Tibial nerve (tissue), 4 donors: ENCODE measurements at regions not wholly inside any gene's neighbourhood (a gene's known extent, or its start where the extent isn't known, plus 50 kb on each side); places are given as distances from the start of the nearest gene placed in this dataset.
A peak's percentile ranks its signal among the peaks of the same experiment; 100 is the strongest.

ENCODE experiments used
- DNase-seq, 2 donors: peaks; one replicate each; pipeline ENCODE4 v3.0.0-alpha.2; 2019; ENCODE audit warnings: low spot score in 2 of 2
- H3K27ac ChIP-seq, 4 donors: fragments of 200-600 bp; sonication (generic) in 3 of 4; one replicate each; pipeline ENCODE4 v1.5.1; 2017 to 2019; ENCODE audit warnings: mild to moderate bottlenecking in 1 of 4
- H3K27me3 ChIP-seq, 2 donors: fragments of 200-600 bp; sonication (generic) in 1 of 2; one replicate each; pipeline versions ENCODE4 v1.5.1 to v1.6.0; 2017 to 2019
- H3K36me3 ChIP-seq, 3 donors: fragments of 200-600 bp; sonication (generic); one replicate each; pipeline ENCODE4 v1.5.1; 2018 to 2019
- H3K4me1 ChIP-seq, 4 donors: fragments of 200-600 bp; sonication (generic) in 3 of 4; one replicate each; pipeline ENCODE4 v1.5.1; 2017 to 2019
- H3K4me3 ChIP-seq, 4 donors: fragments of 200-600 bp; sonication (generic) in 3 of 4; one replicate each; pipeline ENCODE4 v1.5.1; 2017 to 2019; ENCODE audit warnings: mild to moderate bottlenecking in 1 of 4, moderate library complexity in 1 of 4
- H3K9me3 ChIP-seq, 4 donors: fragments of 200-600 bp; sonication (generic) in 3 of 4; one replicate each; pipeline ENCODE4 v1.5.1; 2017 to 2019
- CTCF ChIP-seq, 5 experiments: fragments of 200-600 bp in 3 of 5; fragments of 450-650 bp in 2 of 5; sonication (generic) in 3 of 5; IDR thresholded peaks; one replicate each; pipeline ENCODE4 v1.5.1; 2016 to 2019; ENCODE audit warnings: antibody characterized with exemption in 5 of 5, mild to moderate bottlenecking in 3 of 5, moderate library complexity in 2 of 5
- EP300 ChIP-seq, 2 donors: sonication (generic); formaldehyde crosslinking; IDR thresholded peaks; one replicate each; pipeline ENCODE4 v1.6.1; 2017; ENCODE audit warnings: antibody characterized with exemption in 2 of 2, mild to moderate bottlenecking in 1 of 2
- POLR2A ChIP-seq, 2 donors: fragments of 450-650 bp; IDR thresholded peaks; one replicate each; pipeline ENCODE4 v1.6.1; 2017; ENCODE audit warnings: antibody characterized with exemption in 2 of 2, mild to moderate bottlenecking in 2 of 2, moderate library complexity in 2 of 2
- whole genome bisulfite sequencing, 2 donors: methylation state at CpG; one replicate each; pipeline ENCODE4 v1.1.5; 2018; 5-methylcytosine and 5-hydroxymethylcytosine counted together

- TF ChIP-seq CTCF (IDR thresholded peaks at IDR 0.05) (no peak), EP300 (IDR thresholded peaks at IDR 0.05) (no peak), POLR2A (IDR thresholded peaks at IDR 0.05) (no peak)
- Histone ChIP-seq H3K4me1 (peaks cover 0 to 16% (median 4%) of the 10 kb centered on the region in 4 donors), H3K9me3 (no peaks in the 10 kb centered on the region), H3K4me3 (no peak overlapping the region), H3K27ac (peak overlapping the region in 1 of 4 donors; percentile 19), H3K36me3 (no peaks in the 10 kb centered on the region), H3K27me3 (no peaks in the 10 kb centered on the region)
- DNase-seq = no peak
These were observed 209.6 kb upstream of the TLL1 start for GRCh38 chr4:165663411-165663810.

- no peaks in the 10 kb centered on the region for H3K27me3 ChIP-seq
- no peak for DNase-seq
- 89 to 96% methylated on average over 5 of the region's 5 CpGs for WGBS, 2 donors
- TF ChIP-seq EP300 (IDR thresholded peaks at IDR 0.05) = no peak
- no peak for TF ChIP-seq CTCF (IDR thresholded peaks at IDR 0.05)
- no peak for TF ChIP-seq POLR2A (IDR thresholded peaks at IDR 0.05)
- no peak overlapping the region for H3K27ac ChIP-seq
- H3K9me3 ChIP-seq = no peaks in the 10 kb centered on the region
- H3K4me1 ChIP-seq = peaks cover 0 to 16% (median 4%) of the 10 kb centered on the region in 4 donors
- H3K4me3 ChIP-seq = no peak overlapping the region
- H3K36me3 ChIP-seq = no peaks in the 10 kb centered on the region
These were observed 206.2 kb upstream of the TLL1 start for GRCh38 chr4:165666836-165667235.

GRCh38 chr4:165667969-165668368 is 205.1 kb upstream of the TLL1 start:
- Histone ChIP-seq H3K27ac (no peak overlapping the region), H3K4me1 (peaks cover 0 to 9% (median 3%) of the 10 kb centered on the region in 4 donors), H3K27me3 (no peaks in the 10 kb centered on the region), H3K4me3 (no peak overlapping the region), H3K36me3 (no peaks in the 10 kb centered on the region), H3K9me3 (no peaks in the 10 kb centered on the region)
- TF ChIP-seq CTCF (IDR thresholded peaks at IDR 0.05) (no peak), POLR2A (IDR thresholded peaks at IDR 0.05) (no peak), EP300 (IDR thresholded peaks at IDR 0.05) (no peak)
- 100% methylated on average over 1 of the region's 1 CpG for WGBS, 2 donors
- DNase-seq = no peak

GRCh38 chr4:165668694-165669093 is 204.3 kb upstream of the TLL1 start:
- H3K36me3 ChIP-seq = no peaks in the 10 kb centered on the region
- H3K4me1 ChIP-seq = peaks cover 0 to 2% (median 0%) of the 10 kb centered on the region in 4 donors
- no peak overlapping the region for H3K27ac ChIP-seq
- TF ChIP-seq POLR2A (IDR thresholded peaks at IDR 0.05) = no peak
- TF ChIP-seq CTCF (IDR thresholded peaks at IDR 0.05) = no peak
- TF ChIP-seq EP300 (IDR thresholded peaks at IDR 0.05) = no peak
- no peaks in the 10 kb centered on the region for H3K9me3 ChIP-seq
- no peaks in the 10 kb centered on the region for H3K27me3 ChIP-seq
- DNase-seq = no peak
- no peak overlapping the region for H3K4me3 ChIP-seq
- 71 to 72% methylated on average over 2 of the region's 2 CpGs for whole genome bisulfite sequencing, 2 donors

- 64 to 78% methylated on average over 8 of the region's 8 CpGs for WGBS, 2 donors
- DNase-seq = no peak
These were observed 196.0 kb upstream of the TLL1 start for GRCh38 chr4:165677081-165677480.

More at GRCh38 chr4:165677081-165677480, 196.0 kb upstream of the TLL1 start:
- no peaks in the 10 kb centered on the region for H3K36me3 ChIP-seq
- H3K4me1 ChIP-seq = no peaks in the 10 kb centered on the region
- H3K9me3 ChIP-seq = no peaks in the 10 kb centered on the region
- H3K4me3 ChIP-seq = no peak overlapping the region
- TF ChIP-seq CTCF (IDR thresholded peaks at IDR 0.05) (no peak), POLR2A (IDR thresholded peaks at IDR 0.05) (no peak), EP300 (IDR thresholded peaks at IDR 0.05) (no peak)
- H3K27me3 ChIP-seq = no peaks in the 10 kb centered on the region
- no peak overlapping the region for H3K27ac ChIP-seq
